GM19372 (cell line): ENCODE measurements at regions not wholly inside any gene's neighbourhood (a gene's known extent, or its start where the extent isn't known, plus 50 kb on each side); places are given as distances from the start of the nearest gene placed in this dataset.
"Not testable (repeated sequence)": the region's sequence is repeated elsewhere in the genome, so short reads cannot be mapped to it uniquely, and the experiment has no call there.

Source experiments
- ATAC-seq: cut with Tn5 transposase; IDR thresholded peaks from one replicate; pipeline ENCODE4 v1.9.1; 2021; ENCODE audit warnings: mild to moderate bottlenecking, low read depth, moderate library complexity; ENCODE audit not compliant: unreplicated experiment

GRCh38 chr21:10424097-10424886 lies 97.1 kb upstream of the TPTE start:
- ATAC-seq = not testable (repeated sequence)

- not testable (repeated sequence) for ATAC-seq
Measured at GRCh38 chr21:10424887-10425145, 96.6 kb upstream of the TPTE start.

DNA sequence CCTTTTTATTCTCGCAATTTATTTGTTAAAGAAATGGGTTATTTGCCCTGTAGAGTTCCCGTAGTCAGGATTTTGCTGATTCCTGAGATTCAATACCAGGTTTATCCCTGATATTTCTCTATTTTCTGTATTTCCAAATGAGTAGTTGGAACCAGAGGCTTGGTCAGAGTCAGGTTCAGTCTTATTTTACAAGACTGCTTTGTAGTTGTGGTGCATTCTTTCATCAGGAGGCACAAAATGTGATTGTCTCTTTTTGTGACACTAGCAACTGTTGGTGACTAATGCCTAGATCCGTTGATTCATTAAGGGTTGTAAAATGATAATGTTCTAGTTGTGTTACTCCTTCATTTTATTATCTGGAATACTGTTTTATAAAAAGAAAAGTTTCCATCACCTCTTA lies 95.5 kb upstream of the TPTE start:
- no peak for ATAC-seq

DNA sequence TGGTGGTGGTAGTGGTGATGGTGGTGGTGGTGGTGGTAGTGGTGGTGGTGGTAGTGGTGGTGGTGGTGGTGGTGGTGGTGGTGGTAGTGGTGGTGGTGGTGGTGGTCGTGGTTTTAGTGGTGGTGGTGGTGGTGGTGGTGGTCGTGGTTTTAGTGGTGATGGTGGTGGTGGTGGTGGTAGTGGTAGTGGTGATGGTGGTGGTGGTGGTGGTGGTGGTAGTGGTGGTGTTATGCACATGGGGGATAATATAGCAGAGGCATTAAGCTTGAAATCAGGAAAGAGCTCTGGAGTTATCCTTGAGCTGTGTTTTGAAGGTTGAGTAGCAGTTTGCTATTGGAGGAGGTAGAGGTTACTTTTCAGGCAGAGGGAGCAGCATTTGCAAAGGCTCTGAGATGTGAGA lies 94.6 kb upstream of the TPTE start:
- not testable (repeated sequence) for ATAC-seq

GRCh38 chr21:10427277-10427676 lies 94.1 kb upstream of the TPTE start:
- not testable (repeated sequence) for ATAC-seq

DNA sequence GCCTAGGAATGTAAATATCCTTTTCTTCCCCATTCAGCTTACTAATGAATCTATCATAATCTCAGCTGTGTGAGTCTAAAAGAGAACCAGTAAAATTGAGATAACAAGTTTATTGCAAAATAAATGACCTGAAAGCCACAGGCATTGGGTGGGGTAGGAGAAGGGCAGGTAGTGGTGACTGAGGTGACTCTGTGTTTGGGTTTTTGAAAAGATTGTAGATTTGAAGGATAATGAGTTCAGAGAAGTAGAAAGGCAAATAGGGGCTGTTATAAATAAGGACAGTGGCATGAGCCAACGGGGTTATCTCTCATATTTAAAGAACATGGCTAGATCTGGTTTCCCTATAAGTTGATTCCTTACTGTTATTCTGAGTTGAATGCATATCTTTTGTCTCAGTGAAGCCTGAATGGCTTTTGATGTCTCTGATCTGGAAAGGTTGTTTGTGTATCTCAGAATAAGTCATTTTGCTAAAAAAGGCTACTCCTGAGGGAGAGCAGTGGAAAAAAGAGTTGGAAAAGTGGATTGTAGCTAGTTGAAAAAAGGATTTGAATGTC lies 92.3 kb upstream of the TPTE start:
- not testable (repeated sequence) for ATAC-seq

DNA sequence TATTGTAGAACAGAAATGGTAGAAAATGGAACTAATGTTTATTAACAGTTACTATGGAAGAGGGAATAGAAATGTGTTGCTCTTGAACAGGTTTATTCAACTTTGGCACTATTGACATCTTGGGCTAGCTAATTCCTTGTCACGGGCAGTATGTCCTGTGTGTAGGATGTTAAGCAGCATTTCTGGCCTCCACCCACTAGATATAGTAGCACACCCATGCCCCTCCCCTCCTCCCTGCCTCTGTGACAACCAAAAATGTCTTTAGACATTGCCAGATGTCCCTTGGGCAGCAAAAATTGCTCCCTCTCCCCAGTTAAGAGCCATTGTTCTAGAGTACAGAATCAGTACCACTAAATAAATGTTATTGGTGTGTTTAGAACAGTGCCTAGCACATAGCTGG lies 91.4 kb upstream of the TPTE start:
- no peak for ATAC-seq

DNA sequence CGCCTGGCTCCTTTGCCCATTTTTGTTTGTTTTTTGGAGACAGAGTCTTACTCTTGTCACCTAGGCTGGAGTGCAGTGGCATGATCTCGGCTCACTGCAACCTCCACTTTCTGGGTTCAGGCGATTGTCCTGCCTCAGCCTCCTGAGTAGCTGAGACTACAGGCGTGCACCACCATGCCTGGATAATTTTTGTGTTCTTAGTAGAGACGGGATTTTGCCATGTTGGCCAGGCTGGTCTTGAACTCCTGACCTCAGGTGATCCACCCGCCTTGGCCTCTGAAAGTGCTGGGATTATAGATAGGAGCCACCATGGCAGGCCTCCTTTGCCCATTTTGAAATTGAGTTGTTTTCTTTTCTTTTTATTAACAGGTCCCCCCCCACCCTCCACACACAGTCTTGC lies 89.4 kb upstream of the TPTE start:
- not testable (repeated sequence) for ATAC-seq

DNA sequence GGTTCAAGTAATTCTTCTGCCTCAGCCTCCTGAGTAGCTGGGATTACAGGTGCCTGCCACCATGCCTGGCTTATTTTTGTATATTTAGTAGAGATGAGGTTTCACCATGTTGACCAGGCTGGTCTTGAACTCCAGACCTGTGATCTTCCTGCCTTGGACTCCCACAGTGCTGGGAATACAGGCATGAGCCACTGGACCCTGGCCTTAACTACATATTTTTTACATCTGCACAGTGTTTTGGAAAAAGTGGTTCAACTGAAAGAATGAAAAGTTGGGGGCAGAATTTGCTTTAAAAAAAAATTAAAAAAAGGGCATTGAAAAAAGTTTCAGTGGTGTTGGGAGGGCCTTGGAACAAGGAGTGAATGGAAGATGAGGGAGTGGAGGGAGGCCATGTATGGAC lies 88.9 kb upstream of the TPTE start:
- ATAC-seq = not testable (repeated sequence)

DNA sequence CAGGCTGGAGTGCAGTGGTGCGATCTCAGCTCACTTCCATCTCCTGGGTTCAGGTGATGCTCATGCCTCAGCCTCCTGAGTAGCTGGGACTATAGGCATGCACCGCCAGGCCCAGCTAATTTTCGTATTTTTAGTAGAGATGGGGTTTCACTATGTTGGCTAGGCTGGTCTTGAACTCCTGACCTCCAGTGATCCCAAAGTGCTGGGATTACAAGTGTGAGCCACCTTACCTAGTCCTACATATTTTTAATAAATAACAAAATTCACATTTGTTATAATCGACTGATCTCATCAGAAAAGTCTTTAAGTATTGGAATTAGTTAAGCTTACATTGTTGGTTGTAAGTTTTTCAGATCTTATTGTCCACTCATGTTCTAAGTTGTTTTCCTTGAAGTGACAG lies 83.4 kb upstream of the TPTE start:
- not testable (repeated sequence) for ATAC-seq

GRCh38 chr21:10440639-10441038 lies 80.7 kb upstream of the TPTE start:
- ATAC-seq = not testable (repeated sequence)

DNA sequence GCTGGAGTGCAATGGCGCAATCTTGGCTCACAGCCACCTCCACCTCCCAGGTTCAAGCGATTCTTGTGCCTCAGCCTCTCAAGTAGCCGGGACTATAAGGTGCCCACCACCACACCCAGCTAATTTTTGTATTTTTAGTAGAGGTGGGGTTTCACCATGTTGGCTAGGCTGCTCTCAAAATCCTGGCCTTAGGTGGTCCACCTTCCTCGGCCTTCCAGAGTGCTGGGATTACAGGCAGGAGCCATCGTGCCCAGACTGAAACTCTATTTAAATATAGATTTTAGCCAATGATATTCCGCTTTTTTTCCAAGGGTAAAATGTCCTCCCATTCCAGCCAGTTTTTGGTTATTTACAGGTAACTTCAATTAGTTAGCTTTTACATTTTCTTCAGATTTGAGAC lies 79.4 kb upstream of the TPTE start:
- not testable (repeated sequence) for ATAC-seq

DNA sequence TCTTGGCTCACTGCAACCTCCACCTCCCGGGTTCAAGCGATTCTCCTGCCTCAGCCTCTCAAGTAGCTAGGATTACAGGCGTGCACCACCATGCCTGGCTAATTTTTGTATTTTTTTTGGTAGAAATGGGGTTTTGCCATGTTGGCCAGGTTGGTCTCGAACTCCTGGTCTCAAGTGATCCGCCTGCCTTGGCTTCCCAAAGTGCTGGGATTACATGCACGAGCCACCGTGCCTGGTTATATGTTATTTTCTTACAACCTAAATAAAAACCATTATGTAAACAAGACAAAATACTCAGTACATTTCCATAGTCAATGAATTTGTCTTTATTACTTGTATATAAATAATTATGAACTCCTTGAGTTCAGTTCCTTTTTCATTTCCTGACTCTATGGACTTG lies 75.7 kb upstream of the TPTE start:
- not testable (repeated sequence) for ATAC-seq

GRCh38 chr21:10449451-10449850 lies 71.9 kb upstream of the TPTE start:
- not testable (repeated sequence) for ATAC-seq

GRCh38 chr21:10451274-10451673 lies 70.1 kb upstream of the TPTE start:
- not testable (repeated sequence) for ATAC-seq

- ATAC-seq = not testable (repeated sequence)
Measured at GRCh38 chr21:10457765-10458164, 63.6 kb upstream of the TPTE start.

- ATAC-seq = not testable (repeated sequence)
Measured at GRCh38 chr21:10460957-10461356, 60.4 kb upstream of the TPTE start.

DNA sequence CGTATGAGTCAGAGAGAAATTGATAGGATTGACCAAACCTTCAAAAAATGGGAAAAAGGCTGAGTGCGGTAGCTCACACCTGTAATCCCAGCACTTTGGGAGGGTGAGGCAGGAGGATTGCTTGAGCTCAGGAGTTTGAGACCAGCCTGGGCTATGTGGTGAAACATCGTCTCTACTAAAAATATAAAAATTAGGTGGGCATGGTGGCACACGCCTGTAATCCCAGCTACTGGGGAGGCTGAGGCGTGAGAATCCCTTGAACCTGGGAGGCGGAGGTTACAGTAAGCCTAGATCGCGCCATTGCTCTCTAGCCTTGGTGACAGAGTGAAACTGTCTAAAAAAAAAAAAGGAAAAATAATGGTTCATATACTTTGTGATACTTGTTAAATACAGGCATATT lies 59.9 kb upstream of the TPTE start:
- not testable (repeated sequence) for ATAC-seq

DNA sequence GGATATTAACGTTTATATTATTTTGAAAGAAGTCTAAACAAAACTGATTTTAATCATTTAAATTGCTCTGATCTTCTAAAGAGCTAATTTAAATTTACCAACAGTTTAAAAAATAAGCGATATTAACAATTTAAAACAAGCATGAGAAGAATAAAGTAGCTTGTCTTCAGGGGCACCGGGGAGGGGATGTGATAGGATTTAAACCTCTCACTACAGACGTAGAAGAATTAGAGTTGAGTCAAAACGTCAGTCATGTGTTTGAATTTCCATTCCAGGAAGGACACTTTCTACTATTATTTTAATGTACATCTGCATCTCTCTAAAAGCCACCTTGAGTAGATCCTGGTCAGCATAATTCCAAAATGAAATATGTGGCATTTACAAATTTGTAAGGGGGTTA lies 58.2 kb upstream of the TPTE start:
- no peak for ATAC-seq

- no peak for ATAC-seq
Measured at GRCh38 chr21:10464975-10465374, 56.4 kb upstream of the TPTE start.

DNA sequence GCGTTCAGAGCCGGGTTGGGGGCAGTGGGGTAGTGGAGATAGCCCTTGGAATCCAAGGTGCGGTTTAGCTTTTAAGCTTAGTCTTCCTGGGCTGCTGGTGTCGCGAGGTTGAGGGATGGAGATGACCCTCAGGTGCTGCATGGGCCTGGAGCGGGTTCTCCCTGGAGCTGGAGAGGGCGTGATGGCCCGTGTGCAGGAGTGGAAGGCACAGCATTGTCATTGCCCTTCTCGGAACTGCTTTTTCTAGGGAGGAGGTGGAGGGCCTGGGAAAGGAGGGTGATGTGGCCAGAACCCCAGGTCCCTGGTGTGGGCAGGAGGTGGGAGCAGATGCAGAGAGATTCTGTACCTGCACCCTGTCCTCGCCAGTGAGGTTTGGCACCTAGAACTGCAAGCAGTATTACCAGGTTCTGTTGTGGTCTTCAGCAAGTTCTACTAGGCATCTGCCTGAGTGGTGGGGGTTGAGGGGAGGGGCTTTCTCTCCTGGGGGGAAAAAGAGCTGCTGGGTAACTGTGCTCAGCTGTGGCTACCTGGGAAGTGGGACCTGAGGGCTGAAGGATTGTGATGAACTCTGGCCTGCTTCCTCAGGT lies 55.8 kb upstream of the TPTE start:
- ATAC-seq = not testable (repeated sequence)

GRCh38 chr21:10466200-10466599 lies 55.2 kb upstream of the TPTE start:
- no peak for ATAC-seq
